ENCODE measurements at regions not wholly inside any gene's neighbourhood (a gene's known extent, or its start where the extent isn't known, plus 50 kb on each side); places are given as distances from the start of the nearest gene placed in this dataset.

DNA sequence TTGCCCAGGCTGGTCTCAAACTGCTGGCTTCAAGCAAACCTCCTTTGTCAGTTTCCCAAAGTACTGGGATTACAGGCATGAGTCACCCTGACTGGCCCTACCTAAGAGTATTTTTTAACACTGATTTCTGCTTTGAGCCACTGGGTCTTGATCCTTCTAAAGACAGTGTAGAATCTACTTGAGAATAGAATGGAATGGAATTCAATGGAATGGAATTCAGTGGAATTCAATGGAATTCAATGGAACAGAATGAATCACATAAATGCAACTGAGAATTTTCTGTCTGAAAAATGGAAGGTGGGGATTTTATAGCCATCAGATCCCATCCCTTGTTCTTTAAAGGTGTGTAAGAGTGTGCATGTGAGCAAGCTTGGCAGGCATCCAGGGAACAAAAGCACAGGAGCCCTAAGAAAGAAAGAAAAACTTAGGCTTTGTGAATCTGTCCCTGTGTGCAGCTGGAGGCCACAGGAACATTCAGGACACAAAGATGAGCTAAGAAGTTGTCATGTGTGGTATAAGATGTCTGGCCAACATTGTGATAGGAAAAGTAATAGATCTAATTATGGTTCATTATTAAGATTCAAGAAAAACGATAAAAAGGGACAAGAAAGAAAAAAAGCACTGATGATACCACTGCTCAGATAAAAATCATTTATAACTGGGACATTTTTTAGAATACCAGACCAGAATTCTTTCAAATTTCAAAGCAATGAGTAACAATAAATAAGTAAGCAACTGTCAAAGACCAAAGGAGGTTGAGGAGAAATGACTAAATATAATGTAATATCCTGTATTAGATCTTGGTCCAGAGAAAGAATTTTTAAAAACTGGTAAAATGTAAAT, 681.0 kb upstream of the GJE1 start:
- no peak for DNase-seq (ENCODE audit: low read depth in 2 of 2)

DNA sequence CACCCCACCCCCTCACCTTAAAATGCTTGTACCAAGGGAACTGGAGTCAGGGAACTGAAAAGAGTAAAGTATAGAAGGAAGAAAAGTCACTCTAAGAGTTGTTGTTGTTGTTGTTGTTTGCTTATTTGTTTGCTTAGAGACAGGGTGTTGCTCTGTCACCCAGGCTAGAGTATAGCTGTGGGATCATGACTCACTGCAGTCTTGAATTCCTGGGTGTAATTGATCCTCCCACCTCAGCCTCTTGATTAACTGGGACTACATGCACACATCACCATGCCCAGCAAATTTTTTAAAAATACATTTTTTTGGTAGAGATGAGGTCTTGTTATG, 681.6 kb upstream of the GJE1 start:
- DNase-seq (ENCODE audit: low read depth in 2 of 2): no peak

DNA sequence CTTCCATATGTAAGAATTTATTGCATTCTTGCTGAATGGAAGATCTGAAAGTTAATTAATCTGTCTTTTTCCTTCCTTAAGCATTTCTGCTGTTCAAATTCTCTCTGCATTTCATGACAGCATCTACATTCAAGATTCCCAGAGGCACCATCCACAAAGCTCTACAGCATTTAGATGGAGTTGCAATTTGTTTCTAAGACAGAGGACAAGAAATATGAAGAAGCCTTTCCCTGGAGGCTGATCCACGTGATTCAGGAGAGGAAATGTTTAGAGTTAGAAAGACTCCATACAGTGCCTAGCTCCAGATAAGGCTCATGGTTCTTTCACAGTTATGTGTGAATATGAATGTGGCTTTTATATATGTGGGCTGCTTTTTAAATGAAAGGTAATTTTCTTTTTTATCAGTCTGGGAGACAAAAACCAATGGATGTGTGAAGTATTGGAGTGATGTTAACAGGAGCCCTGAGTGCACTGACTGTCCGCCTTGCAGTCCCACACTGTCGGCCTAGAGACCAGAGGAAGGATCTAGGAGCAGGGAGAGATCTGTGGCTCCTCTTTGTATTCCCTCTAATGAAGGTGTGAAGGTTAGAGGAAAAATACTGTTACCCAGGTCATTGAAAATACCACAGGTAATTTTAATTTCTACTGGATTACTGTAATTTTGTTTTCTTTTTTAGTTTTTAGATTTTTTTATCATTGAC, 686.6 kb upstream of the GJE1 start:
- no peak for DNase-seq (ENCODE audit: low read depth in 2 of 2)

DNA sequence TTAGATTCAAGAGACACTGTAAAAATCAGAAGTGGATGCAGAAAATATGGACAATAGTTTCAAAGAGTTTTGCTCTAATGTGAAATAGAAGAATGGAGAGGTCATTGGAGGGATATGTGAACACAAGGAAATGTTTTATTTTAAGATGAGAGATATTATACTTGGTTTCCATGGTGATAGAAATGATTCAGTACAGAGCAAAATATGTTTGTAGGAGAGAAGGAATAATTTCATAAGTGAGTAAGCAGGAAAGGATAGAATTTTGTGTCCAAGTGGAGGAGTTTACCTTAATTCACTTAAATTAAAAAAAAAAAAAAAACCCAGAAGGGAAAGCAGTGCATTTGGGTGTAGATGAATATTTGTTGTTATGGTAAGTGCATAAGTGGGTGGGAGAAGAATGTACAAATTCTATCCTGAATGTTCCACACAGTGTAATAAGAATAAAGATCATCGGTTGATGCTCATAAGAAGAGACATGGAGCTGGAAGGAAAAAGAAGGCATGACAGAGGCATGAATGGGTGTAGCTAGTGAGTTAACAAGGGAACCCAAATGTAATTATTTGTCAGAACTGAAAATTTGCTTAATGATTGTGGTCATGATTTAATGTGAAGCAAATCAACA, 688.9 kb upstream of the GJE1 start:
- DNase-seq (ENCODE audit: low read depth in 2 of 2): no peak

DNA sequence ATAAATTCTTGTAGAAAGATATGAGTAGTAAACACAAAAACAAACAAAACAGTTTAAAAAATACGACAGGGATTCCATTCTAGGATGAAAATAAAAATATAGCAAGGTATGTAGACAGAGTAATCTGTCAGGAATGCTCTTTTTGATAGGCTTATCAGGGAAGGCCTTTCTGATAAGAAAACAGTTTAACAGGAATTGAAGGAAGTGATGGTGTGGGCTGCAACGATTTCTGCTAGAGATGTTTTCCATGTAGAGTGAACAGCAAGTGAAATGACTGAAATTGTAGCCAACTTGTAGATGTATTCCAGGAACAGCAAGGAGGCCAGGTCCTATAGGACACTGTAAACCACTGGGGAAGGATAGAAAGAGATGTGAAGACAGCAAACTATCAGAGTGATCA, 689.7 kb upstream of the GJE1 start:
- no peak for DNase-seq (ENCODE audit: low read depth in 2 of 2)

DNA sequence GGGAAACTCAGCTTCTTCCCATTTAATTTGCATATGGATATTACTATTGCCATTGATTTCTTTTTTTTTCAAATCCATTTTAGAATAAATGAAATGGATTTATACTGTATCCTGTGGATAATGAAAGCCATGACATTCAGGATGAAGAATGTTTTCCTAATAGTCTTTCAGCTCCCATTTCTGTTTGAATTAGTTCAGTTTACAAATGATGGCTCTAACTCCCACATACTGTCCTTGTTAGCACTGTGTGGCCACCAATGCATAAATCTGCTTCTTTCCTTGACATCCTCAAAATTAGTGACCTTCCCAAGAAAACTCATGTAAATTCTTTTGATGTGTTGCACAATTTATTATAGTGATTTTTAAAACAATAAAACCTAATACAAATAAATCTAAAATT, 693.2 kb upstream of the GJE1 start:
- no peak for DNase-seq (ENCODE audit: low read depth in 2 of 2)

DNA sequence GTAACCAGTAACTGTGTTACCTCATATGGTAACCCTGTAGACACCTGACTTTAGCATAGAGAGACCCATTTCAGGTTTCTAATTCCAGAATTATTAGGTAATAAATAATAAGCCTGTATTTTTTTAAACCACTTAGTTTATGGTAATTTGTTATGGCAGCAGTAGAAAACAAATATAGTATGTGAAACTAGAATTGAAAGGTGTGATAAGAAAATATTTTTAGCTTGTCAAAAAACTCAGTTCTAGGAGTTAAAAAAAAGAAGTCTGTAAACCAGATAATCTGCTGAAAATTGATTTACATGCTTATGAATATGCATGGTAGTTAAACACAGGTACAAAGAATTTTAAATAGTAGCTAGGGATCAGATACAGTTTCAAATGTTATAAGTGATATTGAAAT, 695.0 kb upstream of the GJE1 start:
- DNase-seq (ENCODE audit: low read depth in 2 of 2): no peak

DNA sequence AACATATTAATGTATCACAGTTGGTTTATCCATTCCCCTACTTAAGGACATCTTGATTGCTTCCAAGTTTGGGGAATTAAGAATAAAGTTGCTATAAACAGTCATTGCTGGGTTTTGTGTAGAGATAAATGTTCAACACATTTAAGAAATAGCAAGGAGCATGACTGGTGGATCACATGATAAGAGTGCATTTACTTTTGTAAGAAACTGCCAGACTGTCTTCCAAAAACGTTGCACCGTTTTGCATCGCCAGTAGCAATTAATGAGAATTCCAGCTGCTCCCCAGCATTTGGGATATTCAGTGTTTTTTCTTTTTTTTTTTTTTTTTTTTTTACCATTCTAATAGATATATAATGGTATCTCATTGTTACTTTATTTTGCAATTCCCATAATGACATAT, 695.7 kb upstream of the GJE1 start:
- no peak for DNase-seq (ENCODE audit: low read depth in 2 of 2)

DNA sequence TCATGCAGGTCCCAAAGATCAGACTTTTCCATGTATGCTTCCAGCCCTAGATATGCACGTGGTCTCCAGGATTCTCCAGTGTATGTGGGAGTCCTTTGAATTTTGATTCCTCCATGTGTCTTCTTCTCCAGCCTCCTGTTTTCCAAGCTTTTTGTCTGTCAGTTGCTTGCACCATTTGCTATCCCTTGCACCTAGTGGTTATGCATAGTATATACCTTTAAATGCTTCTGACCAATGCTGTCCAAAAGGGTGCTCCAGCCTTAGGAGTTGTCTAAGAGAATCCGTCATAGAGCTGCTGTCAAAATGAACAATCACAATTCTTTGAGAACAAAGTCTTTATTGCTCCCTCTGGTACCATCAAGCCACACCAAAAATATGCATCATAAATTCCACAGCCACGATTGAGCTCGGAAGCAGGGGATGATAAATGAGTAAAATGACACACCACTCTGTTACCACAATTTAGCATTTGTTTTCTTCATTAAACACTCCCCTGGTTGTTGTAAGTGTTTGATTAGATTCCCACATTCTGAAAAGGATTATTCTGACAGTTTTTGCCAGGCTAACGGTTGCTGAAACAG, 706.2 kb upstream of the GJE1 start:
- DNase-seq (ENCODE audit: low read depth in 2 of 2): no peak

DNA sequence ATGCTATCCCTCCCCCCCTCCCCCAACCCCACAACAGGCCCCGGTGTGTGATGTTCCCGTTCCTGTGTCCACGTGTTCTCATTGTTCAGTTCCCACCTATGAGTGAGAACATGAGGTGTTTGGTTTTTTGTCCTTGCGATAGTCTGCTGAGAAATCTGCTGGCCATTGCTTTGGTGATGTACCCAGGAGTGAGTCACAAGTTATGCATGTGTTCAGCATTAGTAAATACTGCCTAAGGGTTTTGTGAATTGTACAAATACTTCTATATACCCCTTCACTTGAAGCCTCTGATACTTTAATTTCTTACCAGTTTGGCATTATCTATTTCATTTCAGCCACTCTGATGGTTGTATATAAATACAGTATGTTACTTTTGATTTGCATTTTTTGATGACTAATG, 711.3 kb upstream of the GJE1 start:
- DNase-seq (ENCODE audit: low read depth in 2 of 2): no peak

DNA sequence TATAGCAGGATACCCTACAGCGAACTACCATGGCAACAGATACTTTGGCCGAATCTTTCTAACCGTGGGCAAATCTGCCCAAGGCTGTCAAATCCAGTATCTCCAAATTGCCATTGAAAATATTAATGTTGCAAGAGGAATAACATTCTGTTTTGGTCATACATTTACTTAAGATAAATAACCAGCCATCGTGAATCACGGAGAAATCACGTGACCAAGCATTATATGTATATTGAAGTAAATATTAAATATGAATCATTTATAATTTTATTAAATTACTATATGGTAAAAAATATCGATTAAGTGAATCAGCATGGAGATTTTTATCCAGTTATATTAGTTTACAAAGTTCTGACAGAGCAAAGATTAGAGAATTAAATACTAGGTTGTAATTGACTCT, 714.6 kb upstream of the GJE1 start:
- no peak for DNase-seq (ENCODE audit: low read depth in 2 of 2)

DNA sequence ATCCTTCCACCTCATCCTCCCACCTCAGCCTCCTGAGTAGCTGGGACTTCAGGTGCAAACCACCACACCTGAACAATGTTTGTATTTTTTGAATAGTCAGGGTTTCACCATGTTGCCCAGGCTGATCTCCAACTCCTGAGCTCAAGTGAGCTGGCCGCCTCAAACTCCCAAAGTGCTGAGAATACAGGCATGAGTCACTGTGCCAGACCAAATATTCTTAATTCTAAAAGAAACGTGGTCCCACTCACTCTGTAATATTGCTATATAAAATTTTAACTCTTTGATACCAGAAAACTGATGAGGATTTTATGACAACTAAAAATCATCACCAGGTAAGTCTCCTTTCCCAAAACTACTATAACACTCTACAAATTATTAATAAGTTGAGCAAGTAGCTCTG, 716.8 kb upstream of the GJE1 start:
- DNase-seq (ENCODE audit: low read depth in 2 of 2): no peak

DNA sequence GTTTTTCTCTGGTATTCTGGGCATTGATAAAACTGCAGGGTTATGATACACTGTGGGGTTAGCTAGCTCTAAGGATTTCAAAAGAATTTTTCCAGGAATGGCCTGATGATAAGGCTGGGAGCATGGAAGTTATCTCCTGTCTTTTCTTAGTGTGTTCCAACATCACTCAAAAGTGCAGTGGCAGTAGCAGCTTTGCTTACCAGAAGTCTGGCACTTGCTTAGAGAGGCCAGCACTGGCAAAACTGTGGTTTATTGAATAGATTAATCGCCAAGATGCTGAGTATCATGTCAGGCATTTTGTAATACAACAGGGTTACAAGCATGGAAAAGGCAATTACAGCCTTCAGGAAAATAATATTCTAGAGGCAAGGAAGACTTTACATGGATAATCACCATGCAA, 719.5 kb upstream of the GJE1 start:
- no peak for DNase-seq (ENCODE audit: low read depth in 2 of 2)

DNA sequence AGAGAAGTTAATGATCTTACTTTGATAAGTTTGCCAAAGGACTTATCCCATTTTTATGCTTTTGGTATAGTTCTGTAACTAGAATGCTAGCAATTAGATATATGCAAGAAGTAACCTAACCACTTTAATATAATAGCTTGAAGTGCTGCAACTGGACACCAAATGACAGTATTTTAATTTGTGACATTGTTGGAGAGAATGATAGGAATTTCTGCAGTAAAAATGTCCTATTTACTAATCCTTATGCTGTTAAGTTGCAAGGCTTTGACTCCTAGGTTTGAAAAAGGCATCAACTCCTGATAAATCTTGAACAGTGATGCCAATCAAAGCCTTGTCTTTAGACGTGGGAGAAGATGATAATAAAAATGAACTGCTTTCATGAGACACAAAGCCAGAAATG, 726.0 kb upstream of the GJE1 start:
- no peak for DNase-seq (ENCODE audit: low read depth in 2 of 2)

DNA sequence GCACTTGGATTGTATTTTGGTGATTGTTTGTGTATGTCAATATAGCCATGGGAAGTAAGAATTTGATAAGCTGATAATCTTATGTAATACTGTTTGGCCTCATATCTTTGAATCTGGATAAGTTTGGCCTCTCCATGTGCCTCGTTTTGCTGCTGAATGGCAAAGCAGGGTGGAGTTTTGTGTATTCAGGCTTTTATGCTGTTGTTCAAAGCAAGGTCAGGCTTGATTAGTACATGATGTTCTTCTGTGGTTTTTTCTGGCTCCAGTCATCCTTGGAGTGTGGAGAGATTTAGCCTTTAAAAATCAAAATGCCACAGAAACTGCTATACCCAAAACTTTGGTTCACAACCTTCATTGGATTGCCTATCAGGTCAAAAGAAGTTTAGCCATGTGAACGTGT, 728.9 kb upstream of the GJE1 start:
- DNase-seq (ENCODE audit: low read depth in 2 of 2): no peak

DNA sequence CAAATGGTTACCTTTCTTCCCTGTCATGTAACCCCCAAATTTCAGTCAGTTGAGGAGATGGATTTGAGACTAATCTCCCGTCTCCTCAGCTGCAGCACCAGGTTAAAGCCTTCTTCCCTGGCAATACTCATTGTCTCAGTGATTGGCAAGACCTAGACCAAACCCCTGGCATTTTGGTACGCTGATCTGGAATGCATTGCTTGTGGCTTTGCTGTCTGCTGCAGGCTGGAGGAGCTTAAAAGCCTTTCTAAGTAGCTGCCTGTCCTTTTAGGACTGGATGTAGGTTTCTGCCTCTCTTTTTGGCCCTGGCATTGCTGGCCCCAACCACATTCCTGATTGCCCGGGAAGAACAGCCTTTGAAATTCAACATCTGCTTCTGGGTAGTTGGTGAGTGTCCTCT, 729.6 kb upstream of the GJE1 start:
- no peak for DNase-seq (ENCODE audit: low read depth in 2 of 2)

DNA sequence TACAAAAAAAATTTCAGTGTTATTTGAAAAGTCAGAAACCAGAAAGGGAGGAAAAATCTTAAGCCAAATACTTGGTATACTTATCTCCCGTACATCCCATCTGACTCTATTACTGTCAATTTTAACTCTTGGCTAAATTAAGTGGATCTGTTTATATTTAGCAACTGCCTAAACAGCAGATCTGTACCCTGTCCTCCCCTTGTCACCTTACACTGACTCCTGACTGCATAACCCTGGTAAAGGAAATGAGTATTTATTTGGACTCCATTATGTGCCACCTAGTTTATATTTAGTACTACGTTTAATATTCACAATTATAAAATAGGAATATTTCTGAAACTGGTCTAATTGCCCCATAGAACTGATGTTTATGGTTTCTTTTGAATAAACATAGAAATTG, 730.2 kb upstream of the GJE1 start:
- no peak for DNase-seq (ENCODE audit: low read depth in 2 of 2)

DNA sequence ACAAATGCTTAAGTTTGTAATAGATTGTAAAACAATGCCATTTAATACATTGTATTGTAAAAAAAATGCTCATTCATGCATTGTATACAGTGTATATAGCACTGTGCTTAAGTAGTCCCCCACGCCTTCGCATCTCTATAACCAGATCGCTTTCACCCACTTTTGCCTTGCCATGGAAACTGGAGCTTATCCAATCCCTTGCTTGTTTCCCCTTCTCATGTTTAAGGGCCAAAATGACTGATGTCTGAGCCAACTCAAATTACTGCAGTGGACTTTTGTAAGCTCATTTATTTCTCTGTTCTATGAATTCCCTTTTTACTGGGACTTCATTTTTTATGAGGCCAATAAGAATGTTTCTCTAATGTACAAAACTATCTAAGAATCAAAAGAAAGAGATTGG, 730.9 kb upstream of the GJE1 start:
- no peak for DNase-seq (ENCODE audit: low read depth in 2 of 2)

DNA sequence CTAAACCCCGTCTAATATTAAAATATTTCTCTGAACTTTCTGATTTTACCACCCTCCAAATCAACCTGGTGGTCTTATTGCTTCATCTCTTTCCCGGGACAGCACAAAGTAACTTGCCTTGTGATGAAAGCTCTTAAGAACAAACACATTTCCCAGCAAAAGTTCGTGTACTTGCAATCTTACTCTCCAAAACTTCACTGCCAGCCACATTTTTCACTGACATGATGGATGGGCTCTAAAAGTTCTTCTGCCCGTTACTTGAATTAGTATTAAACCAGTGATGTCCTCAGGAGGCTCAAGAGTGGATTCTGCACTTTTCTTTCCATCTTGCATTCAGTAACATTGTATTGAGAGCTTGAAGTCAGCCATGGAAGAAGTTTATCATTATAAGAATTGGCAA, 731.6 kb upstream of the GJE1 start:
- no peak for DNase-seq (ENCODE audit: low read depth in 2 of 2)

DNA sequence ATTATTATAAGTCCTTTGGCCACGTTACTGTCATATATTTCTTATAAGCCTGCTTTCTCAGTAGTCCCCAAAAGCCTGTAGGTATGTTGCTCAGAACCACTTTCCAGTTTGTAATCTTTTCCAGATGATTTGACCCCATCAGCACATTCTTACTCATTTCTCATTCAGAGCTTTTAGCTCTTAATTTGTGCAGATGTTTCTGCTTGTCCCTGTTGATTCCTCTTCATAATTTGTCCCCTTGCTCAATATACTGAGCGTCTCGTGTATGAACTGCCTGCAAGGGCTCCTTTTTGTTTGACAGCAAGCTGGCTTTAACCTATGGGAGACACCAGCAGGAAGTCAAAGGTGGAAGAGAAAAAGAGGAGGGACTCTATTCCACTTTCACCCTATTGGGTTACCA, 733.8 kb upstream of the GJE1 start:
- no peak for DNase-seq (ENCODE audit: low read depth in 2 of 2)

DNA sequence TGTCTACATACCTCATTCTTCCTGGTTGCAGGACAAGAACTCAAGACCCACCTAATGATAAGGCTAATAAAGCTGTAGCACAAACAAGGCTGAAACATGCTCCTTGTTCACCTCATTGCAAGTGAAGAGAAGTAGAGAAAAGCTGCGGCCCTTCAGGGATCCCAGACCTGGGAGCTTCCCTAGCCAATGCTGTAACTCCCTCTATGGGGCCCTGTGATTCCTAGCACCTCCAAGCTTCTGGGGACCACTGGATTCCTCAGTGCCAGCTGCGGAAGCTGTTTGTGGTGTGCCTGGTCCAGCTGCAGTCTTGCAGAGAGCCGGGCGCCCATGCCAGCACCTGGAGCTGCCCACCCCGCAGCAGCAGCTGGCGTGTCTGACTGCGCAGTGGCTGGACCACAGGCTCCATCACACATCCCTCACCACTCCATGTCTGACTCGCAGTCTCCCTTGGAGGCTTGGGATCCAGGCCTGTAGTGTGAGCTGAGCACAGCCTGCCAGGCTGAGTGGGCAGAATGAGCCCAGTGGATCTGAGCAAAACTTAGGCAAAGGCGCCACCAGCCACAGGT, 737.2 kb upstream of the GJE1 start:
- no peak for DNase-seq (ENCODE audit: low read depth in 2 of 2)

DNA sequence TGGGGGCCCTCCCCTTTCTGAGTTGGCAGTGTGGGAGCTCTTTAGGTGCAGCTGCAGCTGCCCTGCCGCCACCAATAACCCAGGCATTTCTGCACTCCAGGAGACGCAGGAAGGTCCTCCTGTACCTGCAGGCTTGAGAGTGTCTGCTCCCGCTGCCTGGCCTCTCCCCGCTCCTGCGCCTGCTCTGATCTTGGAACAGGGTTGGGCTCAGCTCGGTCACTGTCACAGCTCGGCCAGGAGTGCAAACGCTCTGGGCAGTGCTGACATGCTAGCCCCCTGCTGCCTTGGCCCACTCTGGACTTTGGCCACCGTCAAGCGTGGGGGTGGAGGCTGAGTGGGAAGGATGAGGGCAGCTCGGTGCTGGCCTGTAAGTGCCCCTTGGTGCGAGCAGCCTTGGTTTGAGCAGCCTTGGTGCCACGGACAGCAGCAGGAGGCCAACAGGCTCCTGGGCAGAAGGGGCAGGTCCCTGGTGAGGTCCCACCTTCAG, 738.1 kb upstream of the GJE1 start:
- no peak for DNase-seq (ENCODE audit: low read depth in 2 of 2)
